HepG2 (cell line): ENCODE measurements at regions not wholly inside any gene's neighbourhood (a gene's known extent, or its start where the extent isn't known, plus 50 kb on each side); places are given as distances from the start of the nearest gene placed in this dataset.

Experiments used
- ATAC-seq: fragments of 200-7000 bp; cut with Tn5 transposase; 3 replicates; pipeline ENCODE4 v1.9.1; 2020; ENCODE audit warnings: mild to moderate bottlenecking, moderate library complexity
- BruUV-seq: library from RNA; stranded (reverse); fragments of 400-500 nt; replicated peaks from 2 replicates; lab custom pipeline; 2021; lab: Mats Ljungman, UMichigan
- CTCF ChIA-PET: fragments of 300-600 bp; formaldehyde crosslinking; extraction: SDS; loops from one replicate; lab custom pipeline; 2021; ENCODE audit warnings: low total read pairs, inconsistent platforms, low intra/inter-chr PET ratio; lab: Yijun Ruan, JAX
- POLR2A ChIA-PET: fragments of 350-600 bp; sonication (Branson Sonifier 250); formaldehyde crosslinking; loops from one replicate; lab custom pipeline; 2020; ENCODE audit warnings: antibody characterized with exemption, inconsistent platforms; lab: Yijun Ruan, JAX
- DNase-seq: peaks from one replicate; pipeline ENCODE4 v3.0.0-alpha.2; 2015; ENCODE audit warnings: low spot score
- FAIRE-seq: peaks from 3 replicates; lab custom pipeline; 2011; peaks lifted over from hg19 to GRCh38; lab: Jason Lieb, UNC
- H2AFZ ChIP-seq: one replicate; pipeline ENCODE4 v1.6.1; 2011; ENCODE audit warnings: low read length, inconsistent platforms
- H3K27ac ChIP-seq: fragments of 300-600 bp; 3 replicates; pipeline ENCODE4 v1.8.0; 2011; ENCODE audit warnings: mixed run types, mild to moderate bottlenecking, mixed read lengths, low read length, inconsistent platforms; ENCODE audit not compliant: insufficient read depth; ENCODE audit errors: extremely low read length
- H3K27me3 ChIP-seq, 2 experiments: fragments of 200-600 bp in 1 of 2; 2 replicates in 1 of 2; 3 replicates in 1 of 2; pipeline versions ENCODE4 v1.6.0 to v1.8.0; 2011; ENCODE audit warnings: low read length in 2 of 2, mild to moderate bottlenecking in 2 of 2, moderate library complexity in 2 of 2, inconsistent platforms in 1 of 2; ENCODE audit not compliant: insufficient read depth in 2 of 2, control insufficient read depth in 1 of 2
- H3K36me3 ChIP-seq, 2 experiments: fragments of 200-600 bp in 1 of 2; replicated peaks in 1 of 2; 2 replicates in 1 of 2; 3 replicates in 1 of 2; pipeline versions ENCODE4 v1.5.1 to v1.8.0; 2011; ENCODE audit warnings: low read length in 2 of 2, inconsistent platforms in 1 of 2; ENCODE audit not compliant: insufficient read depth in 2 of 2, control insufficient read depth in 1 of 2
- H3K4me1 ChIP-seq: 2 replicates; pipeline ENCODE4 v1.5.1; 2012; ENCODE audit warnings: low read length, inconsistent platforms; ENCODE audit not compliant: insufficient read depth
- H3K4me2 ChIP-seq: 2 replicates; pipeline ENCODE4 v1.6.0; 2011; ENCODE audit warnings: low read depth, low read length, inconsistent platforms
- H3K4me3 ChIP-seq, 3 experiments: fragments of 200-600 bp in 1 of 3; sonication (generic), shearing (Covaris generic) in 1 of 3; replicated peaks in 1 of 3; 2 replicates each; pipeline ENCODE4 v1.5.1; 2011 to 2016; ENCODE audit warnings: low read length in 3 of 3, inconsistent platforms in 2 of 3, low read depth in 2 of 3, mild to moderate bottlenecking in 2 of 3, control low read depth in 1 of 3, mixed read lengths in 1 of 3; ENCODE audit not compliant: insufficient read depth in 1 of 3
- H3K79me2 ChIP-seq: one replicate; pipeline ENCODE4 v1.6.1; 2011; ENCODE audit warnings: low read length, inconsistent platforms; ENCODE audit not compliant: insufficient read depth
- H3K9ac ChIP-seq: 2 replicates; pipeline ENCODE4 v1.6.0; 2011; ENCODE audit warnings: mild to moderate bottlenecking, low read depth, low read length, inconsistent platforms; ENCODE audit not compliant: insufficient read depth
- H3K9me3 ChIP-seq: 2 replicates; pipeline ENCODE4 v1.5.1; 2012; ENCODE audit warnings: mild to moderate bottlenecking, low read length
- H4K20me1 ChIP-seq: 2 replicates; pipeline ENCODE4 v1.6.0; 2011; ENCODE audit warnings: inconsistent platforms, mild to moderate bottlenecking, low read length, moderate library complexity; ENCODE audit not compliant: insufficient read depth
- DNMT1 ChIP-seq: sonication (generic); formaldehyde crosslinking; IDR thresholded peaks from 2 replicates; pipeline ENCODE4 v1.5.1; 2020; ENCODE audit warnings: mild to moderate bottlenecking, missing genetic modification reagents
- GTF3A ChIP-seq: sonication (generic); formaldehyde crosslinking; conservative IDR thresholded peaks from 2 replicates; pipeline ENCODE4 v1.4.0; 2020; ENCODE audit warnings: mild to moderate bottlenecking, missing genetic modification reagents
- MTF1 ChIP-seq: sonication (generic); formaldehyde crosslinking; IDR thresholded peaks from 2 replicates; pipeline ENCODE4 v1.5.0; 2020; ENCODE audit warnings: missing genetic modification reagents
- PHF5A ChIP-seq: IDR thresholded peaks from one replicate; pipeline ENCODE4 v1.6.1; 2018; ENCODE audit warnings: low read depth, missing genetic modification reagents; ENCODE audit not compliant: unreplicated experiment
- RBAK ChIP-seq: sonication (generic); formaldehyde crosslinking; IDR thresholded peaks from 2 replicates; pipeline ENCODE4 v1.5.1; 2020; ENCODE audit warnings: mild to moderate bottlenecking, missing genetic modification reagents
- ZBTB42 ChIP-seq: sonication (generic); formaldehyde crosslinking; IDR thresholded peaks from 2 replicates; pipeline ENCODE4 v1.5.0; 2020; ENCODE audit warnings: mild to moderate bottlenecking, missing genetic modification reagents
- ZFP36 ChIP-seq: fragments of 150-350 bp; IDR thresholded peaks from 2 replicates; pipeline ENCODE4 v1.6.1; 2018; ENCODE audit warnings: borderline replicate concordance, low read length, low read depth; ENCODE audit not compliant: partially characterized antibody
- ZNF205 ChIP-seq: IDR thresholded peaks from 2 replicates; pipeline ENCODE4 v1.6.1; 2018; ENCODE audit warnings: missing biosample characterization, missing genetic modification reagents
- ZNF746 ChIP-seq: sonication (generic); formaldehyde crosslinking; IDR thresholded peaks from 2 replicates; pipeline ENCODE4 v1.8.0; 2022; ENCODE audit warnings: mild to moderate bottlenecking, missing genetic modification reagents
- WGBS: methylation state at CpG from one replicate; pipeline ENCODE4 v1.1.6; 2017; ENCODE audit warnings: low lambda C conversion rate; 5-methylcytosine and 5-hydroxymethylcytosine counted together
- in situ Hi-C: cut with HindIII; loops from 2 replicates; pipeline ENCODE4 v1.10.0; 2017; ENCODE audit warnings: low pct_unique_long_range_greater_than_20kb; ENCODE audit not compliant: extremely low pct_ligation_motif_present
- intact Hi-C: fragments of 100-400 bp; cut with micrococcal nuclease; formaldehyde crosslinking; loops from one replicate; pipeline ENCODE4 v1.10.0; 2022; ENCODE audit not compliant: unreplicated experiment
- TF ChIP-seq, protein P1 (sequence below): sonication (generic); formaldehyde crosslinking; IDR thresholded peaks from 2 replicates; pipeline ENCODE4 v1.4.0; 2020; ENCODE audit warnings: mild to moderate bottlenecking, low read depth, missing genetic modification reagents
- TF ChIP-seq, protein P2 (sequence below): sonication (generic); formaldehyde crosslinking; IDR thresholded peaks from 2 replicates; pipeline ENCODE4 v1.4.0; 2020; ENCODE audit warnings: missing genetic modification reagents

DNA sequence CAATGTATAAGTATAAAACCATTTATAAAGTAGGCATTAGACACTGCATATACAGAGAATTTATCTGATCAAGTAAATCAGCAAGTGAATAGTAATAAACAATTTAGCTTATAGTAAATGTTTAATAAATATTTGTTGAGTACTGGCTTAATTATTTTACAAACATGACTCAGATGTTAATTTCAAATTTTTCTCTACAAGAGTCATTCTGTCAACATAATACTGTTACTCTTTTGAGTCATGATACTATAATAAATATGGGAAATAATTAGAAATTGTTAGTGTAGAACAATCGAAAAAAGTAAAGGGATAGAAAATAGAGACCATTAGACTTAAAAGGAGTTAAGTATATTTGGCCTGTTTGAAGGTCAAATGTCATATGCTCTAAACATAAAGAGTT lies 133.6 kb upstream of the MC4R start (continued):
- TF ChIP-seq ZFP36: no peak
- TF ChIP-seq, protein P1, sequence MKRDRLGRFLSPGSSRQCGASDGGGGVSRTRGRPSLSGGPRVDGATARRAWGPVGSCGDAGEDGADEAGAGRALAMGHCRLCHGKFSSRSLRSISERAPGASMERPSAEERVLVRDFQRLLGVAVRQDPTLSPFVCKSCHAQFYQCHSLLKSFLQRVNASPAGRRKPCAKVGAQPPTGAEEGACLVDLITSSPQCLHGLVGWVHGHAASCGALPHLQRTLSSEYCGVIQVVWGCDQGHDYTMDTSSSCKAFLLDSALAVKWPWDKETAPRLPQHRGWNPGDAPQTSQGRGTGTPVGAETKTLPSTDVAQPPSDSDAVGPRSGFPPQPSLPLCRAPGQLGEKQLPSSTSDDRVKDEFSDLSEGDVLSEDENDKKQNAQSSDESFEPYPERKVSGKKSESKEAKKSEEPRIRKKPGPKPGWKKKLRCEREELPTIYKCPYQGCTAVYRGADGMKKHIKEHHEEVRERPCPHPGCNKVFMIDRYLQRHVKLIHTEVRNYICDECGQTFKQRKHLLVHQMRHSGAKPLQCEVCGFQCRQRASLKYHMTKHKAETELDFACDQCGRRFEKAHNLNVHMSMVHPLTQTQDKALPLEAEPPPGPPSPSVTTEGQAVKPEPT (CRISPR knock-in tag): no peak
- TF ChIP-seq MTF1: no peak

GRCh38 chr18:60506682-60507081 lies 134.1 kb upstream of the MC4R start:
- Histone ChIP-seq H3K4me2 (no peak overlapping the region), H3K4me3 (no peak overlapping the region), H3K9ac (no peak overlapping the region), H3K79me2 (no peaks in the 10 kb centered on the region), H3K4me1 (no peaks in the 10 kb centered on the region), H3K36me3 (no peaks in the 10 kb centered on the region), H4K20me1 (no peaks in the 10 kb centered on the region), H3K9me3 (no peaks in the 10 kb centered on the region)
- no TSS peak for BruUV-seq
- POLR2A ChIA-PET: no interaction called here
- DNase-seq: no peak
- in situ Hi-C loops: no loop called here
- FAIRE-seq: no peak
- 16% methylated on average over 4 of the region's 4 CpGs for WGBS
- TF ChIP-seq ZNF746 (CRISPR knock-in tag): no peak
- TF ChIP-seq ZNF205: no peak
- no peak for TF ChIP-seq ZBTB42
- TF ChIP-seq DNMT1 (CRISPR knock-in tag): no peak
- TF ChIP-seq, protein P2, sequence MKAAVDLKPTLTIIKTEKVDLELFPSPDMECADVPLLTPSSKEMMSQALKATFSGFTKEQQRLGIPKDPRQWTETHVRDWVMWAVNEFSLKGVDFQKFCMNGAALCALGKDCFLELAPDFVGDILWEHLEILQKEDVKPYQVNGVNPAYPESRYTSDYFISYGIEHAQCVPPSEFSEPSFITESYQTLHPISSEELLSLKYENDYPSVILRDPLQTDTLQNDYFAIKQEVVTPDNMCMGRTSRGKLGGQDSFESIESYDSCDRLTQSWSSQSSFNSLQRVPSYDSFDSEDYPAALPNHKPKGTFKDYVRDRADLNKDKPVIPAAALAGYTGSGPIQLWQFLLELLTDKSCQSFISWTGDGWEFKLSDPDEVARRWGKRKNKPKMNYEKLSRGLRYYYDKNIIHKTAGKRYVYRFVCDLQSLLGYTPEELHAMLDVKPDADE (CRISPR knock-in tag): no peak
- no peak for TF ChIP-seq PHF5A (CRISPR knock-in tag)
- no peak for TF ChIP-seq GTF3A (CRISPR knock-in tag)
- TF ChIP-seq RBAK (CRISPR knock-in tag): no peak
- TF ChIP-seq, all 625 proteins: peak for 0
- H3K27ac ChIP-seq: no peak overlapping the region
- intact Hi-C loops: no loop called here
- CTCF ChIA-PET: no interaction called here
- no peak overlapping the region for H2AFZ ChIP-seq
- ATAC-seq: no peak
- H3K27me3 ChIP-seq: no peaks in the 10 kb centered on the region
